T47D (cell line): ENCODE measurements at regions not wholly inside any gene's neighbourhood (a gene's known extent, or its start where the extent isn't known, plus 50 kb on each side); places are given as distances from the start of the nearest gene placed in this dataset.

ENCODE experiments used
- DNase-seq, 2 experiments: peaks; one replicate each; pipeline versions ENCODE4 v3.0.0 to v3.0.0-alpha.2; 2011 to 2012; ENCODE audit warnings: low read depth in 1 of 2, low spot score in 1 of 2
- JUND ChIP-seq: IDR thresholded peaks from 2 replicates; pipeline ENCODE4 v1.6.1; 2012; ENCODE audit warnings: low read depth
- in situ Hi-C: cut with HindIII; loops from 2 replicates; pipeline ENCODE4 v1.10.0; 2016; ENCODE audit warnings: low sequenced_read_pairs, low pct_unique_long_range_greater_than_20kb

DNA sequence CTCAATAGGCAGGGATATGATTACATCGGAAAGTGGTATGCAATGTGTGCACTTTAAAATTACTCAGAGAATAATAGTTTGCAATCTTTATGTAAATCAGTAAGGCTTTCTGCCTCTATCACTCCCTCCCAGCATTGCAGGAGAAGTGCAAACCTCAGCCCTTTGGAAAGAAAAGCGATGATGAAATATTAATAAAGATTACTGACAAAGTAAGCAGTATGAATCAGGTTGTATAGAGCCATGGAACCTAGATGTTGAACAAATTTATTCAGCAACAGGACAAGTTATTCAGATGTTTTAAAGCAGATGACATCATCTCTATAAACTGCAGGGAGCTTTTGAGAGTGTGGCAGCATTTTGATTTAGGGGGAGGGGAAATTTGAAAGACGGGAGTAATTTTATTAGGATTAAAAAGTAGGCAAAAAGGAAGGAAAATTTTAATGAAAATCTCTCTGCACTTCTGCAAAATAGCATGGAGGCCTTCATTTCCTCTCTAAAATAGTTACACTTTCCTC is 631.7 kb upstream of the GRIA3 start:
- TF ChIP-seq JUND = no peak
- no peak for DNase-seq
- in situ Hi-C loops = no loop called here

- no peak for DNase-seq
- TF ChIP-seq JUND = no peak
- in situ Hi-C loops = no loop called here
Observed at GRCh38 chrX:122555925-122556324, 628.2 kb upstream of the GRIA3 start.

DNA sequence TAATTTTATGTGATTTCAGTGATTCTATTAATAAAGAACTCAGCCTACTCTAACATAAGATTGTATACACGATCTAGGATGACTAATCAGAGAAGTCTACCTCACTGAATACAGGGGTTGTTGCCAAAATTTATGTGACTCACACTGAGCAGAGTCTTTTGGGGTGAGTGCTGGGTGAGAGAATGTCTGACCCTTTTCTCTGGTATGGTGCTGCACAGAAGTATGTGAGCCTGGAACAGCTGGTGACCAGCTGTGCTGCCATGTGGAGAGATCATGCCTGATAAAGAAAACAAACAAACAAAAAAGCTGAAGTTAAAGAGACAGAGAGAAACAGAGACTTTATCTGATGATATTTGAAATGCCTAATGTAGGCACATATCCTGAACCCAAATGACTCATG is 618.1 kb upstream of the GRIA3 start:
- no peak for TF ChIP-seq JUND
- in situ Hi-C loops = no loop called here
- DNase-seq = peak in 1 of 2 experiments; percentile 16

GRCh38 chrX:122566401-122566800 is 617.7 kb upstream of the GRIA3 start:
- no peak for TF ChIP-seq JUND
- in situ Hi-C loops = no loop called here
- DNase-seq = no peak

- TF ChIP-seq JUND = no peak
- no peak for DNase-seq
- in situ Hi-C loops = no loop called here
Observed at GRCh38 chrX:122567911-122568310, 616.2 kb upstream of the GRIA3 start.

DNA sequence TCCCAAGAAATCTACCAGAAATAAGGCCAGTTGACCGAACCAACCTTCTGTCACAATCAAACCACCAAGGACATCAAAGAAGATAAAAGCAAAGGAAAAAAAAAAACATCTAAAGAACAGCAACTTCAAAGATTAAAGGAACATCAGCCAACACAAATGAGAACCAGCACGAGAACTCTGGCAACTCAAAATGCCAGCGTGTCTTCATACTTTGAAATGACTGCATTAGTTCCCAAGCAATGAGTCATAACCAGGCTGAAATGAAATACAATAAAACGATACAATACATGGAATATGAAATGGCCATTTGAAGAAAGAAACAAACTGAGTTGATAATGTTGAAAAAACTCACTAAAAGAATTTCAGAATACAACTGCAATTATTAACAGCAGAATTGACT is 611.6 kb upstream of the GRIA3 start:
- no peak for DNase-seq
- TF ChIP-seq JUND = no peak
- in situ Hi-C loops = no loop called here

DNA sequence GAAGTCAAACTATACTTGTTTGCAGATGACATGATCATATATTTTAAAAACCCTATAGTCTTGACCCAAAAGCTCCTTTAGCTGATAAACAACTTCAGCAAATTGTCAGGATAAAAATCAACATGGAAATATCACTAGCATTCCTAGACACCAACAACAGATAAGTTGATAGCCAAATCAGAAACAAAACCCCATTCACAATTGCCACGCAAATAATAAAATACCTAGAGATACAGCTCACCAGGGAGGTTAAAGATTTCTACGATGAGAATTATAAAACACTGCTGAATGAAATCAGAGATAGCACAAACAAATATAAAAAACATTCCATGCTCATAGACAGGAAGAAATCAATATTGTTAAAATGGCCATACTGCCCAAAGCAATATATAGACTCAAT is 605.0 kb upstream of the GRIA3 start:
- TF ChIP-seq JUND = no peak
- in situ Hi-C loops = no loop called here
- no peak for DNase-seq

GRCh38 chrX:122579526-122579925 is 604.6 kb upstream of the GRIA3 start:
- TF ChIP-seq JUND = no peak
- no peak for DNase-seq
- in situ Hi-C loops = no loop called here

GRCh38 chrX:122582280-122582974 is 601.7 kb upstream of the GRIA3 start:
- no peak for TF ChIP-seq JUND
- DNase-seq = no peak
- in situ Hi-C loops = no loop called here

DNA sequence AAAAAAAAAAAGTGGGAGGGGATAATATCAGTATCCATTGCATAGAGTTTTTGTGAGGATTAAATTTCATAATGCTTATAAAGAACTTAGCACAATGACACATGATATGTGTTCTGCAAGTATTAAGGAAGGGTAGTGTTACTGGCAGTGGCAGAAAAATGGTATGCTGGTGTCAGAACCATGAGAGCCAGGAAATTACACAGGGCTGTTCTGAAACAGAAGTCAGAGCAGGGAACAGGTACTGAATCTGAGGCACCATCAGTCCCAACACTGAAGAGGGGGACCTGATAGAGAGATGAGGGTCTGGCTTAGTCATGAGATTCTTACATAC is 601.1 kb upstream of the GRIA3 start:
- in situ Hi-C loops = no loop called here
- no peak for DNase-seq
- no peak for TF ChIP-seq JUND

GRCh38 chrX:122583551-122583950 is 600.5 kb upstream of the GRIA3 start:
- in situ Hi-C loops = no loop called here
- DNase-seq = no peak
- TF ChIP-seq JUND = no peak

- no peak for TF ChIP-seq JUND
- in situ Hi-C loops = no loop called here
- DNase-seq = no peak
Observed at GRCh38 chrX:122584981-122585380, 599.1 kb upstream of the GRIA3 start.

- no peak for TF ChIP-seq JUND
- DNase-seq = no peak
- in situ Hi-C loops = no loop called here
Observed at GRCh38 chrX:122586831-122587230, 597.2 kb upstream of the GRIA3 start.

- DNase-seq = no peak
- in situ Hi-C loops = no loop called here
- no peak for TF ChIP-seq JUND
Observed at GRCh38 chrX:122591546-122591945, 592.5 kb upstream of the GRIA3 start.
